GM12874 (cell line): ENCODE measurements at regions not wholly inside any gene's neighbourhood (a gene's known extent, or its start where the extent isn't known, plus 50 kb on each side); places are given as distances from the start of the nearest gene placed in this dataset.

ENCODE experiments used
- TF ChIP-seq, protein P1 (sequence below): IDR thresholded peaks from 2 replicates; pipeline ENCODE4 v1.5.1; 2011; ENCODE audit warnings: low read depth, mild to moderate bottlenecking, control low read depth, low read length, moderate library complexity; ENCODE audit not compliant: insufficient read depth

DNA sequence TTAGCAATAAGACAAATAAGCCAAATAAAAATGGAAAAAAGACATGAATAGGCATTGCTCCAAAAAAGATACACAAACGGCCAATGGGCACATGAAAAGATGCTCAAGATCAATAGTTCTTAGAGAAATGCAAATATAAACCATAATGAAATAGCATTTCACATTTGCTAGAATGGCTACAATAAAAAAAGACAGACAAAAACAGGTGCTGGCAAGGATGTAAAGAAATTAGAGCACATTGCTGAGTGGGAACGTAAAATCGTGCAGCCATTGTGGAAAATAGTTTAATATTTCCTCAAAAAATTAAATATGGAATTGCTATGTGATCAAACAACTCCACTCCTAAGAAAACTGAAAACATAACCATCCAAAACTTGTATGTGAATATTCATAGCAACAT, 160.0 kb upstream of the SPATS2L start:
- TF ChIP-seq, protein P1, sequence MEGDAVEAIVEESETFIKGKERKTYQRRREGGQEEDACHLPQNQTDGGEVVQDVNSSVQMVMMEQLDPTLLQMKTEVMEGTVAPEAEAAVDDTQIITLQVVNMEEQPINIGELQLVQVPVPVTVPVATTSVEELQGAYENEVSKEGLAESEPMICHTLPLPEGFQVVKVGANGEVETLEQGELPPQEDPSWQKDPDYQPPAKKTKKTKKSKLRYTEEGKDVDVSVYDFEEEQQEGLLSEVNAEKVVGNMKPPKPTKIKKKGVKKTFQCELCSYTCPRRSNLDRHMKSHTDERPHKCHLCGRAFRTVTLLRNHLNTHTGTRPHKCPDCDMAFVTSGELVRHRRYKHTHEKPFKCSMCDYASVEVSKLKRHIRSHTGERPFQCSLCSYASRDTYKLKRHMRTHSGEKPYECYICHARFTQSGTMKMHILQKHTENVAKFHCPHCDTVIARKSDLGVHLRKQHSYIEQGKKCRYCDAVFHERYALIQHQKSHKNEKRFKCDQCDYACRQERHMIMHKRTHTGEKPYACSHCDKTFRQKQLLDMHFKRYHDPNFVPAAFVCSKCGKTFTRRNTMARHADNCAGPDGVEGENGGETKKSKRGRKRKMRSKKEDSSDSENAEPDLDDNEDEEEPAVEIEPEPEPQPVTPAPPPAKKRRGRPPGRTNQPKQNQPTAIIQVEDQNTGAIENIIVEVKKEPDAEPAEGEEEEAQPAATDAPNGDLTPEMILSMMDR, result no peak

DNA sequence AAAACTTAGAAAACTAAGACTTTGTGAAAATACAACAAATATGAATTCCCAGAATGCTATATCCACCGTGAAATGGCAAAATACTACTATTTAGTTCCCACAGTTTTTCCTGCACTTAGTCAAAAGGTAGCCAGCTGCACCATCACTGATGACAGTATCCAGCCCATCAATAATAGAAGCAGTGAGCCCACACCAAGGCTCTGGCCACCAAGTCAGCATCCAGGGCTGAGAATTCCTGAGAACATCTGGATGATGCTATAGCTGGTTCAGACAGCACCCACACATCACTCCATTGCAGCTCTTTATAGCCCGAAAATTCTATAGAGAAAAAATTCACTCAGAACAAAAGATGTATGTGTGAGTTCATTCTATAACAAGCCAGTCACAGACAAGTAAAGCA, 159.1 kb upstream of the SPATS2L start:
- TF ChIP-seq, protein P1, result no peak

DNA sequence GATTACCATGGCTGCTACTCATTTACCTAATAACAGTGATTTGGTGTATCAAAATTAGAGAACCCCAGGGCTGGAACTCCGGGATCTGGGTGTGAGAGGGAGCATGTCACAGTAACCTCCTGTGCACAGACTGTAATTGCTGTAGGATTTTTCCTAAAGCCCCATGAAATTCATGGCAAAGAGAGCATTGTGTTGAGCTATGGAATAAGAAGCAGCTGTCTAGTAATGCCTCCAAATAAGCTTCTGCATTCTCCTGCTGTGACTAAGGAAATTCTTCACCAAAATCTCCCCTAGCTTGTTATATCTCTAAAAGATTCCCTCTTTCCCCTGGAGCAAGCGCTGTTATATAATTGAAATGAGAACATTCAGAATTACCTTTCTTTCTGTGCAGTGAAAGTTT, 158.1 kb upstream of the SPATS2L start:
- TF ChIP-seq, protein P1, result no peak

DNA sequence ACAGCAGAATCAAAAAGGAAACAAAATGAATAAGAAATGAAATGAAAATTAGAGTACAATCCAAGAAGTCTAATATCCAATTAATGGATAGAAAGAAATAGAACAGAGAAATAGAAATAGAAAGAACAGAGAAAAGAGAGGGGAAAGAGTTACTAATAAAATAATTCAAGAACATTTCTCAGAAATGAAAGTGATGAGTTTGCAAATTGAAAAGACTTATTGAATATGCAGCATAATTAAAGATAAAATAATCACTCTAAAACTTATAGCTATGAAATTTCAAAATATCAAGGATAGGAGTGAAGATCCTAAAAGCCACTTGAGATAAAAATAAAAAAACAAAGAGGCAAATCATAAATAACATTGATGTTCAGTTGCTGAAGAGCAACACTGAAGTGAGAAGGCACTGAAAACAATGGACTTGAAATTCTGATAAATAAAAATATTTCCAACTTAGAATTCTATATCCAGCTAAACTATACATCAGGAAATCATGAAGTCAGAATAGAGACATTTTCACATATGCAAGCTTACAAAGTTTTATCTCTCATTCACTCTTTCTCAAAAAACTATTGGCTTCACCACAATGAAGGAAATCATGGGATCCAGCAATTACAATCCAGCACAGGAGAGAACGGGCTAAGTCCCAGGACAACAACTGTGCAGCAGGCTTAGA, 155.9 kb upstream of the SPATS2L start:
- TF ChIP-seq, protein P1, result no peak

DNA sequence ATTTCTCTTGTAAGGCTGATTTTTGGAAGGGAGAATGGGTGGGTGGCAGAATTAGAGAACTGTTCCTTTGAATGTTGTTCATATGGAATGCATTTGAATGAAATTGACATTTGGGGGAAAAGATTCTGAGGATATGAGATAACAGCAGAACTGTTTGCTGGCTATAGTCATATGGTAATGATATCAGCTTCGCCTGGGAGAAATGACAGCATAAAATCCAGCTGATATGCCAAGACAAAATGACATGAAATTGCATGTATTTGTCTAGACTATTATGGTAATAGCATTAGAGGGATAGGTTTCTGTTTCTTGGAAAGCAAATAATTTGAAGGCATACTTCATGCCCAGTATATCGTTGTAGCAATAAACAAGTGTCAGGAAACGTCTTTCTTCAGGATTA, 150.8 kb upstream of the SPATS2L start:
- TF ChIP-seq, protein P1, result no peak

DNA sequence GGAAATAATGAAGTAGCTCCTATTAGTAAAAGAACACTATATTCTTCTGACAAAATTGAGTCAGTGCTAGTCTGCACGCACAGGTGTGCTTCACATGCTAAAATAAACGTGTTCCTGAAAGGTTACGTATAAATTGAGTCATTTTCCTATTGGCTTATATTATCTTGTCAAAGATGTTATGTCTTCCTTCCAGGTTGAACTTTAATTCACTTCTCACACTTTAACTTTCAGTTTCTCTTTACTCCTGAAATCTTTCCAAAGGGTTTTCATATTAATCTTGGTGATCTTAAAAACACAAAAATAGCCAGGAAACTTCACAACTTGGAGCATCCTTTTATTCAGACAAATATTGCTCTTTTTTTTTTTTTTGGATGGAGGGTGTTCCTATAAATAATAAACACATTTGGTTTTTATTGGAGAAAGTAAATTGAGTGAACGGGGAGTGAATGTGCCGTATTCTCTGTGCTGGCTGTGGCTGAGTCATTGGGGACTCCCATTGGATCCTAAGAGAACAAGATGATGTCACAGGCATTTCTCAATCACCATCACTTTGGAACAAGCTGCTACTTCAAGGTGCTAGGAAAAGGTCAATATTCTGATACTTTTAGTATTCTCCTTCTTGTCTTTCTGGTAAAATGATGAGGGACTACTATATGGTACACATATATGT, 150.2 kb upstream of the SPATS2L start:
- TF ChIP-seq, protein P1, result no peak

DNA sequence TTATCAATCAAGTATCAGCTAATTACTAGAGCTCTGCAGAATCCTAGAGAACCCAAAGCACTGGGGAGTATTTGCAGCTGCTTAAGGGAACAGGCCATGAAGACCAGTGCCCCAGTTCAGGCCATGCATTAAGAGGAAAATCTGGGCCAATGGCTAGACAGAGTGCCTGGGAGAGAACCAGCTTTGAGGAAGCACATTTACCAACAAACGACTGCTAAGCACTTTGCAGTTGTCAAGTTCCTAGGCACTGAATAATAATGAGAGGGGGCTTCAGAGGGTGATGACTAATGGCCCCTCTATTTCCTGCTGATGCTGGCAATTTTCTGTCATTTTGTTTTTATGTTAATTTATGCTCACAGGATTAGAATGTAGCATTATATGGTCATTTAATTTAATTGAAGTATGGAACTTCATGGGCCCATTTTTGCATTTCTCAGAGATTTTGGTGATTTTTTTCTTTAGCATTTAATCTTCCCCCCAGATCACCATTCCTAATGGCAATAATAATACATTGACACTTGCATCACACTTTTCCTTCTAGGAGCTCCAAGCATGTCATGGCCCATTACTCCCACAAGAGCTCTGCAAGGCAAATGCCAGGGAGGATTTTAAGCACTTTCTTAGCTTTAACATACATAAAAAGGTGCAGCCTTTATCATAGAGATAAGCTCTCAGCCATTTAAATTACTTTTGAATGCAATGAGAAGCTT, 147.7 kb upstream of the SPATS2L start:
- TF ChIP-seq, protein P1, result no peak
